ENCODE measurements at regions not wholly inside any gene's neighbourhood (a gene's known extent, or its start where the extent isn't known, plus 50 kb on each side); places are given as distances from the start of the nearest gene placed in this dataset.
"Not testable (repeated sequence)": the region's sequence is repeated elsewhere in the genome, so short reads cannot be mapped to it uniquely, and the experiment has no call there.

- no peak for DNase-seq (ENCODE audit: low read depth)
Measured at GRCh38 chr17:43315858-43316521, 82.2 kb upstream of the RNU2-1 start.

- DNase-seq (ENCODE audit: low read depth), result no peak
Measured at GRCh38 chr17:43315369-43315768, 81.6 kb upstream of the RNU2-1 start.

GRCh38 chr17:43314611-43315011 lies 80.8 kb upstream of the RNU2-1 start:
- no peak for DNase-seq (ENCODE audit: low read depth)

- DNase-seq (ENCODE audit: low read depth), result no peak
Measured at GRCh38 chr17:43312011-43312410, 78.2 kb upstream of the RNU2-1 start.

- DNase-seq (ENCODE audit: low read depth), result no peak
Measured at GRCh38 chr17:43309505-43310332, 75.9 kb upstream of the RNU2-1 start.

- DNase-seq (ENCODE audit: low read depth), result no peak
Measured at GRCh38 chr17:43308999-43309398, 75.2 kb upstream of the RNU2-1 start.

- not testable (repeated sequence) for DNase-seq (ENCODE audit: low read depth)
Measured at GRCh38 chr17:43304792-43305191, 71.0 kb upstream of the RNU2-1 start.

GRCh38 chr17:43303049-43303448 lies 69.3 kb upstream of the RNU2-1 start:
- not testable (repeated sequence) for DNase-seq (ENCODE audit: low read depth)

GRCh38 chr17:43299300-43300076 lies 65.7 kb upstream of the RNU2-1 start:
- not testable (repeated sequence) for DNase-seq (ENCODE audit: low read depth)

GRCh38 chr17:43289670-43290069 lies 55.9 kb upstream of the RNU2-1 start:
- DNase-seq (ENCODE audit: low read depth), result not testable (repeated sequence)

GRCh38 chr17:43283606-43284005 lies 49.8 kb upstream of the RNU2-1 start:
- not testable (repeated sequence) for DNase-seq (ENCODE audit: low read depth)
